IPS-18c (cell line): ENCODE measurements at regions not wholly inside any gene's neighbourhood (a gene's known extent, or its start where the extent isn't known, plus 50 kb on each side); places are given as distances from the start of the nearest gene placed in this dataset.

ENCODE experiments used
- H3K4me3 ChIP-seq: 2 replicates; pipeline ENCODE4 v1.7.0; 2013; ENCODE audit warnings: low read depth, mild to moderate bottlenecking, low read length, moderate library complexity; ENCODE audit not compliant: insufficient read depth
- H3K9me3 ChIP-seq: one replicate; pipeline ENCODE4 v1.6.1; 2013; ENCODE audit warnings: mild to moderate bottlenecking, low read length, moderate library complexity; ENCODE audit not compliant: control insufficient read depth, insufficient read depth

- Histone ChIP-seq H3K9me3 (no peaks in the 10 kb centered on the region), H3K4me3 (no peak overlapping the region)
These were observed 105.5 kb upstream of the MYL2 start for GRCh38 chr12:111025792-111026430.

GRCh38 chr12:111025301-111025700 is 104.9 kb upstream of the MYL2 start:
- H3K9me3 ChIP-seq = no peaks in the 10 kb centered on the region
- no peak overlapping the region for H3K4me3 ChIP-seq

GRCh38 chr12:111024205-111024801 is 103.9 kb upstream of the MYL2 start:
- H3K9me3 ChIP-seq = no peaks in the 10 kb centered on the region
- H3K4me3 ChIP-seq = no peak overlapping the region

DNA sequence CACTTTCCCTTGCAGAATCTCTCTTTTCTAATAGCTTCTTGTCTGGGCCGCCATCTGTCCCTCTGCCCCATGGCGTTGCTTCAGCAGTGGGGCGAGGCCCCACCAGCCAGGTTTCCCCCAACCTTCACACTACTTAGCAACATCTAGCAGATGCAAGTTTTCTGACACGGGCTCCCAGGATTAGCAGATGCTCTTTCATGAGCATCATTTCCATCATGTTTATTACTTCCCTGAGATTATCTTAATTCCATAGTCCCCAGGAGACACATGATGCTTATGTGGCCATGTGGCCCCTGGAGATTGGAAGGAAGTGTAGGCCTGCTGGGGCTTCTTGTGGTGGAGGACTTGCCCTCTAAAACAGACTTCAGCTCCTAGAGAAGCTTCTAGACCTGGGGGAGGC is 102.0 kb upstream of the MYL2 start:
- no peaks in the 10 kb centered on the region for H3K9me3 ChIP-seq
- H3K4me3 ChIP-seq = no peak overlapping the region

GRCh38 chr12:111014547-111014946 is 94.2 kb upstream of the MYL2 start:
- no peaks in the 10 kb centered on the region for H3K9me3 ChIP-seq

GRCh38 chr12:111012918-111013317 is 92.5 kb upstream of the MYL2 start:
- no peaks in the 10 kb centered on the region for H3K9me3 ChIP-seq

More at GRCh38 chr12:111014547-111014946, 94.2 kb upstream of the MYL2 start:
- H3K4me3 ChIP-seq = no peak overlapping the region

GRCh38 chr12:111011999-111012600 is 91.7 kb upstream of the MYL2 start:
- H3K4me3 ChIP-seq = no peak overlapping the region
- no peaks in the 10 kb centered on the region for H3K9me3 ChIP-seq

More at GRCh38 chr12:111012918-111013317, 92.5 kb upstream of the MYL2 start:
- H3K4me3 ChIP-seq = no peak overlapping the region

GRCh38 chr12:111010916-111011657 is 90.7 kb upstream of the MYL2 start:
- Histone ChIP-seq H3K9me3 (no peaks in the 10 kb centered on the region), H3K4me3 (no peak overlapping the region)

DNA sequence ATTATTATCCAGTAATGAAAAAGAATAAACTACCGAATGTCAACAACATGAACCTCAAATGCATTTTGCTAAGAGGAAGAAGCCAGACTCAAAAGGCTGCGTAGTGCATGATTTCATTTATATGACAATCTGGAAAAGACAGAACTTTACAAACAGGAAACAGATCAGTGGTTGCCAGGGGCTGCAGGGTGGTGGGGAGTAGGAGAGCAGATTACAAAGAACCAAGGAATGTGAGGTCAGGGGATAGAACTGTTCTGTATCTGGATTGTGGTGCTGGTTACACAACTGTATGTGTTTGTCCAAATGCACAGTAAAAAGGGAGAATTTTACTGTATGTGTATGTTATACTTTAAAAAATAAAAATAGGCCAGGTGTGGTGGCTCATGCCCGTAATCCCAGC is 89.7 kb upstream of the MYL2 start:
- Histone ChIP-seq H3K4me3 (no peak overlapping the region), H3K9me3 (no peaks in the 10 kb centered on the region)

- Histone ChIP-seq H3K9me3 (no peaks in the 10 kb centered on the region), H3K4me3 (no peak overlapping the region)
These were observed 86.2 kb upstream of the MYL2 start for GRCh38 chr12:111006621-111007020.

GRCh38 chr12:110998971-110999370 is 78.6 kb upstream of the MYL2 start:
- H3K4me3 ChIP-seq = no peak overlapping the region
- peaks cover 5% of the 10 kb centered on the region for H3K9me3 ChIP-seq

GRCh38 chr12:110998165-110998564 is 77.8 kb upstream of the MYL2 start:
- peaks cover 5% of the 10 kb centered on the region for H3K9me3 ChIP-seq
- no peak overlapping the region for H3K4me3 ChIP-seq

DNA sequence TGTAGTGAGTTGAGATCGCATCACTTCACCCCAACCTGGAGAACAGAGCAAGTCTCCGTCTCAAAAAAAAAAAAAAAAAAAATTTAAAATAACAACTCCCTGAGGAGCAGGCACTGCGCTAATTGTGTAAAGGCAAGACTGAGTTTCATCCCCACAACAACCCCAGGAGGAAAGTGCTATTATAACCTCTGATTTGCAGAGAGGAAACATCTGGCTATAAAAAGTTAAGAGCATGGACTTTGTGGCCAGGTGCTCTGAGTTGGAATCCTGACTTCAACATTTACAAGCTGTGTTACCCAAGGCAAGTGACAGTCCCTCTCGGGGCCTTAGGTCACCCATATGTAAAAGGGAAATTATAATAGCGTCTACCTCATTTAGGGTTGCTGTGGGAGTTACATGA is 76.0 kb upstream of the MYL2 start:
- H3K9me3 ChIP-seq = peaks cover 5% of the 10 kb centered on the region
- H3K4me3 ChIP-seq = no peak overlapping the region

DNA sequence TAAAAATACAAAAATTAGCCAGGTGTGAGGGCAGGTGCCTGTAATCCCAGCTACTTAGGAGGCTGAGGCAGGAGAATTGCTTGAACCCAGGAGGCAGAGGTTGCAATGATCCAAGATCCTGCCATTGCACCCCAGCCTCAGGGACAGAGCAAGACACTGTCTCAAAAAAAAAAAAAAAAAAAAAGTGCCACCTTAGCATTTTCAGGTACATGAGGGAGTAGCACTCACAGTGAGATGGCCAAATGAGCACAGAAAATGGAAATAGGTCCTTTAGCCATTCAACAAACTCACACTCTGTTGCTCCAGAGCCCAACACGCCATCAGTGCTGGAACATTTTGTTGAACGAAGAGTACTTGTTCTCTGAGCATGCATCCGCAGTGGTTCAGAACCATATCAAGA is 75.2 kb upstream of the MYL2 start:
- H3K4me3 ChIP-seq = no peak overlapping the region
- H3K9me3 ChIP-seq = peaks cover 5% of the 10 kb centered on the region

GRCh38 chr12:110995016-110995415 is 74.6 kb upstream of the MYL2 start:
- no peak overlapping the region for H3K4me3 ChIP-seq
- H3K9me3 ChIP-seq = peaks cover 5% of the 10 kb centered on the region

GRCh38 chr12:110993434-110993833 is 73.1 kb upstream of the MYL2 start:
- no peak overlapping the region for H3K4me3 ChIP-seq

GRCh38 chr12:110992909-110993308 is 72.5 kb upstream of the MYL2 start:
- H3K9me3 ChIP-seq = no peaks in the 10 kb centered on the region
- no peak overlapping the region for H3K4me3 ChIP-seq

More at GRCh38 chr12:110993434-110993833, 73.1 kb upstream of the MYL2 start:
- H3K9me3 ChIP-seq = no peaks in the 10 kb centered on the region

- no peak overlapping the region for H3K4me3 ChIP-seq
- H3K9me3 ChIP-seq = peaks cover 2% of the 10 kb centered on the region
These were observed 63.4 kb upstream of the MYL2 start for GRCh38 chr12:110983811-110984210.
